ENCODE measurements at regions not wholly inside any gene's neighbourhood (a gene's known extent, or its start where the extent isn't known, plus 50 kb on each side); places are given as distances from the start of the nearest gene placed in this dataset.
"Not testable (repeated sequence)": the region's sequence is repeated elsewhere in the genome, so short reads cannot be mapped to it uniquely, and the experiment has no call there.

DNA sequence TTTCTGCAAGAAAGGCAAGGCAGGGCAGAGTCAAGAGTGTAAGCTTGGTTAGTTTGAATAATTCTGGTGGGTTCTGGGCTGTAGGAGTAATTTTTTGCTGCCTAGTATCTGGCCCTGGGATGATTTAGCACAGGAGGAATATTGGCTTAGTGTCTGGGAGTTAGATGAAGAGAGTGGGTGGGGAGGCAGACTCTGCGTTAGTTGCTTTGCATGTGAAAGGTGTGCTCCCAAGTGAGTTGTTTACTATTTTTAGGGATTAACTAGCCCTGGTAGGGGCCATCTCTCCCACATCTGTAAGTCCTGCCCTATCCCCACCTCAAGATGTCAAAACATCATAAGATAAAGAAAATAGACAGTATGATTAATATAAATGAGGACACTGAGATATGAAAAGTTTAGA, 249.7 kb downstream of the LRIG3 start:
- no peak for TF ChIP-seq EZH2phosphoT487 (IDR thresholded peaks at IDR 0.05; ENCODE audit: low read depth)
- TF ChIP-seq, protein P1, sequence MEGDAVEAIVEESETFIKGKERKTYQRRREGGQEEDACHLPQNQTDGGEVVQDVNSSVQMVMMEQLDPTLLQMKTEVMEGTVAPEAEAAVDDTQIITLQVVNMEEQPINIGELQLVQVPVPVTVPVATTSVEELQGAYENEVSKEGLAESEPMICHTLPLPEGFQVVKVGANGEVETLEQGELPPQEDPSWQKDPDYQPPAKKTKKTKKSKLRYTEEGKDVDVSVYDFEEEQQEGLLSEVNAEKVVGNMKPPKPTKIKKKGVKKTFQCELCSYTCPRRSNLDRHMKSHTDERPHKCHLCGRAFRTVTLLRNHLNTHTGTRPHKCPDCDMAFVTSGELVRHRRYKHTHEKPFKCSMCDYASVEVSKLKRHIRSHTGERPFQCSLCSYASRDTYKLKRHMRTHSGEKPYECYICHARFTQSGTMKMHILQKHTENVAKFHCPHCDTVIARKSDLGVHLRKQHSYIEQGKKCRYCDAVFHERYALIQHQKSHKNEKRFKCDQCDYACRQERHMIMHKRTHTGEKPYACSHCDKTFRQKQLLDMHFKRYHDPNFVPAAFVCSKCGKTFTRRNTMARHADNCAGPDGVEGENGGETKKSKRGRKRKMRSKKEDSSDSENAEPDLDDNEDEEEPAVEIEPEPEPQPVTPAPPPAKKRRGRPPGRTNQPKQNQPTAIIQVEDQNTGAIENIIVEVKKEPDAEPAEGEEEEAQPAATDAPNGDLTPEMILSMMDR (IDR thresholded peaks at IDR 0.05; ENCODE audit: low read depth, low read length) = no peak
- Histone ChIP-seq H3K27me3 (ENCODE audit: low read depth, low read length) (no peaks in the 10 kb centered on the region), H3K36me3 (replicated peaks; ENCODE audit: low read depth, low read length) (no peaks in the 10 kb centered on the region), H3K4me2 (ENCODE audit: low read length) (no peak overlapping the region), H2AFZ (ENCODE audit: low read depth, low read length) (no peak overlapping the region), H3K9ac (ENCODE audit: low read length) (no peak overlapping the region), H3K79me2 (ENCODE audit: low read length) (no peaks in the 10 kb centered on the region), H3K4me3 (ENCODE audit: low read length) (no peak overlapping the region), H3K4me1 (ENCODE audit: low read length) (no peaks in the 10 kb centered on the region), H3K27ac (ENCODE audit: low read length) (no peak overlapping the region), H3K9me3 (ENCODE audit: insufficient read depth, low read length) (no peaks in the 10 kb centered on the region), H4K20me1 (ENCODE audit: insufficient read depth, low read length) (no peaks in the 10 kb centered on the region)

DNA sequence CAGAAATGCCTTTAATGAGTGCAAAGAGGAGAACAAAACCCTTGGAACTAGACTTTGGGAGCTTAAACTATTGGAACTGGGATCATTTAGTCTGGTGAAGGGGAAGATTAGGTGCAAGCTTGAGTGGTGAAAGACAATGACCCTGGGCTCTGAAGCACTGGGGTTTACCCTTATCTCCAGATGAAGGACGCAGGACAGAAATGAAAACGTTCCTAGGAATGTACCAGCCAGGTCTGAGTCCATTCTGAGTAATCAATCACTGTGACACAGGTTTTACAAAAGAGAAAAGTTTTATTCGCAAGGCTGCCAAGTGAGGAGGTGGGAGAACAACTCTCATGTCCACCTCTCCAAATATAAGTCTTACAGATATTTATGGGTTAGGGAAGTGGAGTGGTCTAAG, 249.1 kb downstream of the LRIG3 start:
- Histone ChIP-seq H4K20me1 (ENCODE audit: insufficient read depth, low read length) (no peaks in the 10 kb centered on the region), H3K4me1 (ENCODE audit: low read length) (no peaks in the 10 kb centered on the region), H2AFZ (ENCODE audit: low read depth, low read length) (no peak overlapping the region), H3K4me3 (ENCODE audit: low read length) (no peak overlapping the region), H3K9me3 (ENCODE audit: insufficient read depth, low read length) (no peaks in the 10 kb centered on the region), H3K4me2 (ENCODE audit: low read length) (no peak overlapping the region), H3K27me3 (ENCODE audit: low read depth, low read length) (no peaks in the 10 kb centered on the region), H3K27ac (ENCODE audit: low read length) (no peak overlapping the region), H3K9ac (ENCODE audit: low read length) (no peak overlapping the region), H3K79me2 (ENCODE audit: low read length) (no peaks in the 10 kb centered on the region), H3K36me3 (replicated peaks; ENCODE audit: low read depth, low read length) (no peaks in the 10 kb centered on the region)
- TF ChIP-seq, protein P1 (IDR thresholded peaks at IDR 0.05; ENCODE audit: low read depth, low read length) = no peak
- TF ChIP-seq EZH2phosphoT487 (IDR thresholded peaks at IDR 0.05; ENCODE audit: low read depth) = no peak

DNA sequence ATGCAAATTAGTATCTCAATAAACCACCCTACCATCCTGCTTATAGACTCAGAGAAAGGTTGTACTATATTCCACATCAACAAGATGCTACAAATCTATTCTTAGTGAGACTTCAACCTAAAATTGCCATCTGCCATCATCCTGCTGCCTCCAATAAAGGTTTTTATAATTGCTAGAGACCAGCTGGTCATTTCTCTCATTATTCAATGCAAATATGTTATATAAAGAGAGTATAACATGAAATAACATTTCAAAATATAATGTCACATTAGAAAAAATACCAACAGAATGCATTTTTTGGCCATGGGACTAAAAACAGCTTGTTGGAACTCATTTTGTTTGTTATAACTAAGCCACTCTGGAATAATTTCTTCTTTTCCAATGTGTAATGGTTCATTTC, 247.3 kb downstream of the LRIG3 start:
- H3K9me3 ChIP-seq (ENCODE audit: insufficient read depth, low read length) = no peaks in the 10 kb centered on the region
- H3K4me3 ChIP-seq (ENCODE audit: low read length) = no peak overlapping the region
- no peaks in the 10 kb centered on the region for H4K20me1 ChIP-seq (ENCODE audit: insufficient read depth, low read length)
- H3K36me3 ChIP-seq (replicated peaks; ENCODE audit: low read depth, low read length) = no peaks in the 10 kb centered on the region
- no peak overlapping the region for H3K27ac ChIP-seq (ENCODE audit: low read length)
- H3K27me3 ChIP-seq (ENCODE audit: low read depth, low read length) = no peaks in the 10 kb centered on the region
- H3K79me2 ChIP-seq (ENCODE audit: low read length) = no peaks in the 10 kb centered on the region
- H3K9ac ChIP-seq (ENCODE audit: low read length) = no peak overlapping the region
- no peaks in the 10 kb centered on the region for H3K4me1 ChIP-seq (ENCODE audit: low read length)
- TF ChIP-seq EZH2phosphoT487 (IDR thresholded peaks at IDR 0.05; ENCODE audit: low read depth) = no peak
- TF ChIP-seq, protein P1 (IDR thresholded peaks at IDR 0.05; ENCODE audit: low read depth, low read length) = no peak
- no peak overlapping the region for H3K4me2 ChIP-seq (ENCODE audit: low read length)
- no peak overlapping the region for H2AFZ ChIP-seq (ENCODE audit: low read depth, low read length)

DNA sequence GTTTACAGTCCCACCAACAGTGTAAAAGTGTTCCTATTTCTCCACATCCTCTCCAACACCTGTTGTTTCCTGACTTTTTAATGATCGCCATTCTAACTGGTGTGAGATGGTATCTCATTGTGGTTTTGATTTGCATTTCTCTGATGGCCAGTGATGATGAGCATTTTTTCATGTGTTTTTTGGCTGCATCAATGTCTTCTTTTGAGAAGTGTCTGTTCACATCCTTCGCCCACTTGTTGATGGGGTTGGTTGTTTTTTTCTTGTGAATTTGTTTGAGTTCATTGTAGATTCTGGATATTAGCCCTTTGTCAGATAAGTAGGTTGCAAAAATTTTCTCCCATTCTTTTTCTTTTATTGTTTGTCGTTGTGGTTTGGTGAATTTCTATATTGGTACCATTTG, 242.5 kb downstream of the LRIG3 start:
- not testable (repeated sequence) for H3K27me3 ChIP-seq (ENCODE audit: low read depth, low read length); H2AFZ ChIP-seq (ENCODE audit: low read depth, low read length); H3K4me1 ChIP-seq (ENCODE audit: low read length)

DNA sequence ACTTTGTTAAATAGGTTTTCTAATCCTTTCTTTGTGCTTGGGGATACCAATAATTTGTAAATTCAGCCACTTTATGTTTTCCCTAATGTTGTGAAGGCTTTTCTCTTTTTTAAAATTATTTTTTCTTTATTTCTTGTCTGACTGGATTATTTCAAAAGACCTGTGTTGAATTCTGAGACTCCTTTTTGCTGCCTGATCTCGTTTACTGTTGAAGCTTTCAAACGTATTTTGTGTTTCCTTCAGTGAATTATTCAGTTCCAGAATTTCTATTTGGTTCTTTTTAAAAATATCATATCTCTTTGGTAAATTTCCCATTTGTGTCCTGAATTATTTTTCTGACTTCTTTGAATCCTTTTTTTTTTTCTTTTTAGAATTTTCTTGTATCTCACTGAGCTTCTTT, 241.6 kb downstream of the LRIG3 start:
- no peak overlapping the region for H3K4me3 ChIP-seq (ENCODE audit: low read length)
- no peak overlapping the region for H3K9ac ChIP-seq (ENCODE audit: low read length)
- no peaks in the 10 kb centered on the region for H3K27me3 ChIP-seq (ENCODE audit: low read depth, low read length)
- TF ChIP-seq EZH2phosphoT487 (IDR thresholded peaks at IDR 0.05; ENCODE audit: low read depth) = no peak
- TF ChIP-seq, protein P1 (IDR thresholded peaks at IDR 0.05; ENCODE audit: low read depth, low read length) = no peak
- H3K9me3 ChIP-seq (ENCODE audit: insufficient read depth, low read length) = peaks cover 6% of the 10 kb centered on the region; the same call in 1 of the 2 replicates
- no peaks in the 10 kb centered on the region for H3K36me3 ChIP-seq (replicated peaks; ENCODE audit: low read depth, low read length)
- H4K20me1 ChIP-seq (ENCODE audit: insufficient read depth, low read length) = no peaks in the 10 kb centered on the region
- H3K27ac ChIP-seq (ENCODE audit: low read length) = no peak overlapping the region
- no peaks in the 10 kb centered on the region for H3K79me2 ChIP-seq (ENCODE audit: low read length)
- H3K4me1 ChIP-seq (ENCODE audit: low read length) = no peaks in the 10 kb centered on the region
- no peak overlapping the region for H3K4me2 ChIP-seq (ENCODE audit: low read length)
- no peak overlapping the region for H2AFZ ChIP-seq (ENCODE audit: low read depth, low read length)

More for the DNA sequence above, 242.5 kb downstream of the LRIG3 start:
- not testable (repeated sequence) for H3K27ac ChIP-seq (ENCODE audit: low read length); H3K4me3 ChIP-seq (ENCODE audit: low read length); H4K20me1 ChIP-seq (ENCODE audit: insufficient read depth, low read length); H3K79me2 ChIP-seq (ENCODE audit: low read length); H3K9me3 ChIP-seq (ENCODE audit: insufficient read depth, low read length); H3K9ac ChIP-seq (ENCODE audit: low read length); H3K36me3 ChIP-seq (replicated peaks; ENCODE audit: low read depth, low read length); H3K4me2 ChIP-seq (ENCODE audit: low read length)
